ENCODE measurements at regions not wholly inside any gene's neighbourhood (a gene's known extent, or its start where the extent isn't known, plus 50 kb on each side); places are given as distances from the start of the nearest gene placed in this dataset.
"Not testable (repeated sequence)": the region's sequence is repeated elsewhere in the genome, so short reads cannot be mapped to it uniquely, and the experiment has no call there.

- DNase-seq (ENCODE audit: low read depth), result no peak
These were observed 195.3 kb upstream of the EPHA4 start for GRCh38 chr2:221767106-221768012.

GRCh38 chr2:221762496-221762895, 190.4 kb upstream of the EPHA4 start:
- no peak for DNase-seq (ENCODE audit: low read depth)

GRCh38 chr2:221761260-221761659, 189.2 kb upstream of the EPHA4 start:
- no peak for DNase-seq (ENCODE audit: low read depth)

- DNase-seq (ENCODE audit: low read depth), result no peak
These were observed 186.0 kb upstream of the EPHA4 start for GRCh38 chr2:221758076-221758475.

- peak; percentile 7 for DNase-seq (ENCODE audit: low read depth)
These were observed 181.3 kb upstream of the EPHA4 start for GRCh38 chr2:221753401-221753800.

GRCh38 chr2:221752781-221753180, 180.7 kb upstream of the EPHA4 start:
- DNase-seq (ENCODE audit: low read depth), result no peak

GRCh38 chr2:221750316-221750715, 178.2 kb upstream of the EPHA4 start:
- DNase-seq (ENCODE audit: low read depth), result no peak

GRCh38 chr2:221747289-221747972, 175.3 kb upstream of the EPHA4 start:
- no peak for DNase-seq (ENCODE audit: low read depth)

GRCh38 chr2:221741496-221742211, 169.6 kb upstream of the EPHA4 start:
- DNase-seq (ENCODE audit: low read depth), result no peak

- no peak for DNase-seq (ENCODE audit: low read depth)
These were observed 159.5 kb upstream of the EPHA4 start for GRCh38 chr2:221731432-221732145.

GRCh38 chr2:221726894-221727513, 154.9 kb upstream of the EPHA4 start:
- DNase-seq (ENCODE audit: low read depth), result no peak

GRCh38 chr2:221724631-221725203, 152.6 kb upstream of the EPHA4 start:
- DNase-seq (ENCODE audit: low read depth), result no peak

GRCh38 chr2:221724117-221724516, 152.0 kb upstream of the EPHA4 start:
- DNase-seq (ENCODE audit: low read depth), result not testable (repeated sequence)

- peak; percentile 26 for DNase-seq (ENCODE audit: low read depth)
These were observed 144.6 kb upstream of the EPHA4 start for GRCh38 chr2:221716426-221717303.

GRCh38 chr2:221715523-221716247, 143.6 kb upstream of the EPHA4 start:
- no peak for DNase-seq (ENCODE audit: low read depth)

GRCh38 chr2:221710744-221711143, 138.6 kb upstream of the EPHA4 start:
- no peak for DNase-seq (ENCODE audit: low read depth)

- DNase-seq (ENCODE audit: low read depth), result no peak
These were observed 136.8 kb upstream of the EPHA4 start for GRCh38 chr2:221708902-221709301.

- DNase-seq (ENCODE audit: low read depth), result no peak
These were observed 133.2 kb upstream of the EPHA4 start for GRCh38 chr2:221705185-221705877.

GRCh38 chr2:221704442-221704841, 132.3 kb upstream of the EPHA4 start:
- DNase-seq (ENCODE audit: low read depth), result no peak
